ENCODE measurements at regions not wholly inside any gene's neighbourhood (a gene's known extent, or its start where the extent isn't known, plus 50 kb on each side); places are given as distances from the start of the nearest gene placed in this dataset.

- TF ChIP-seq POLR2A (IDR thresholded peaks at IDR 0.05) = no peak
- TF ChIP-seq CTCF (IDR thresholded peaks at IDR 0.05) = no peak
These were observed 220.8 kb upstream of the HEY2 start for GRCh38 chr6:125528621-125529041.
